Mesenchymal stem cell (in vitro differentiated cells and primary cell): ENCODE measurements at regions not wholly inside any gene's neighbourhood (a gene's known extent, or its start where the extent isn't known, plus 50 kb on each side); places are given as distances from the start of the nearest gene placed in this dataset. TPM values are rescaled to one million over a fixed set of nuclear protein-coding genes. Genes with fewer than 3 reads are reported as not detected.

Source experiments
- DNase-seq: peaks from one replicate; pipeline ENCODE4 v3.0.0-alpha.2; 2013
- H2AFZ ChIP-seq: one replicate; pipeline ENCODE4 v1.6.1; 2013; ENCODE audit warnings: low read depth, mild to moderate bottlenecking, control low read depth, inconsistent platforms, low read length, moderate library complexity
- H2AK5ac ChIP-seq: 2 replicates; pipeline ENCODE4 v1.6.1; 2013; ENCODE audit warnings: low read length, moderate library complexity, mild to moderate bottlenecking, inconsistent platforms; ENCODE audit not compliant: severe bottlenecking
- H2BK120ac ChIP-seq: one replicate; pipeline ENCODE4 v1.6.1; 2013; ENCODE audit warnings: low read depth, mild to moderate bottlenecking, inconsistent platforms, low read length, moderate library complexity
- H2BK12ac ChIP-seq, 2 experiments: one replicate each; pipeline ENCODE4 v1.6.1; 2013; ENCODE audit warnings: inconsistent platforms in 2 of 2, low read length in 2 of 2, mild to moderate bottlenecking in 2 of 2, moderate library complexity in 2 of 2, control low read depth in 1 of 2
- H2BK15ac ChIP-seq: one replicate; pipeline ENCODE4 v1.6.1; 2013; ENCODE audit warnings: mild to moderate bottlenecking, low read depth, inconsistent platforms; ENCODE audit not compliant: poor library complexity, severe bottlenecking
- H2BK5ac ChIP-seq: 2 replicates; pipeline ENCODE4 v1.6.1; 2013; ENCODE audit warnings: low read depth, mild to moderate bottlenecking, low read length, control low read depth, inconsistent platforms; ENCODE audit not compliant: poor library complexity, severe bottlenecking
- H3K14ac ChIP-seq, 2 experiments: one replicate each; pipeline ENCODE4 v1.6.1; 2013; ENCODE audit warnings: inconsistent platforms in 2 of 2, low read length in 2 of 2, control low read depth in 1 of 2, mild to moderate bottlenecking in 1 of 2, moderate library complexity in 1 of 2
- H3K18ac ChIP-seq, 2 experiments: one replicate each; pipeline ENCODE4 v1.6.1; 2013; ENCODE audit warnings: inconsistent platforms in 2 of 2, low read length in 2 of 2, control low read depth in 1 of 2, low read depth in 1 of 2, mild to moderate bottlenecking in 1 of 2
- H3K23ac ChIP-seq, 2 experiments: one replicate each; pipeline ENCODE4 v1.6.1; 2013; ENCODE audit warnings: inconsistent platforms in 2 of 2, low read length in 2 of 2, mild to moderate bottlenecking in 2 of 2, moderate library complexity in 2 of 2, control low read depth in 1 of 2
- H3K27ac ChIP-seq: 2 replicates; pipeline ENCODE4 v1.5.1; 2013; ENCODE audit warnings: mild to moderate bottlenecking, moderate library complexity, low read length, control low read depth, inconsistent platforms; ENCODE audit not compliant: poor library complexity, severe bottlenecking
- H3K27me3 ChIP-seq, 2 experiments: 2 replicates each; pipeline versions ENCODE4 v1.6.1 to v1.7.0; 2013; ENCODE audit warnings: low read length in 2 of 2, mild to moderate bottlenecking in 2 of 2, moderate library complexity in 2 of 2, control low read depth in 1 of 2, inconsistent platforms in 1 of 2; ENCODE audit not compliant: control insufficient read depth in 1 of 2, insufficient read depth in 1 of 2
- H3K36me3 ChIP-seq, 2 experiments: 2 replicates each; pipeline versions ENCODE4 v1.6.1 to v1.7.0; 2013; ENCODE audit warnings: low read length in 2 of 2, control low read depth in 1 of 2, inconsistent platforms in 1 of 2, low read depth in 1 of 2, mild to moderate bottlenecking in 1 of 2; ENCODE audit not compliant: insufficient read depth in 2 of 2, control insufficient read depth in 1 of 2
- H3K4ac ChIP-seq, 2 experiments: one replicate each; pipeline ENCODE4 v1.6.1; 2013; ENCODE audit warnings: inconsistent platforms in 2 of 2, low read length in 2 of 2, mild to moderate bottlenecking in 2 of 2, moderate library complexity in 2 of 2, control low read depth in 1 of 2, low read depth in 1 of 2
- H3K4me1 ChIP-seq: 2 replicates; pipeline ENCODE4 v1.6.1; 2013; ENCODE audit warnings: low read depth, low read length, control low read depth; ENCODE audit not compliant: control insufficient read depth, insufficient read depth
- H3K4me2 ChIP-seq: 2 replicates; pipeline ENCODE4 v1.6.1; 2013; ENCODE audit warnings: low read length, mild to moderate bottlenecking, inconsistent platforms; ENCODE audit not compliant: poor library complexity, severe bottlenecking
- H3K4me3 ChIP-seq, 2 experiments: 2 replicates each; pipeline versions ENCODE4 v1.5.1 to v1.7.0; 2013; ENCODE audit warnings: low read length in 2 of 2, mild to moderate bottlenecking in 2 of 2, control low read depth in 1 of 2, low read depth in 1 of 2; ENCODE audit not compliant: insufficient read depth in 1 of 2
- H3K79me1 ChIP-seq: replicated peaks from 2 replicates; pipeline ENCODE4 v1.6.1; 2013; ENCODE audit warnings: mild to moderate bottlenecking, control low read depth, low read length, inconsistent platforms; ENCODE audit not compliant: poor library complexity, severe bottlenecking
- H3K9ac ChIP-seq: 2 replicates; pipeline ENCODE4 v1.7.0; 2013; ENCODE audit warnings: mild to moderate bottlenecking, low read length, moderate library complexity
- H3K9me3 ChIP-seq: 2 replicates; pipeline ENCODE4 v1.7.0; 2013; ENCODE audit warnings: mild to moderate bottlenecking, low read length; ENCODE audit not compliant: control insufficient read depth
- H4K8ac ChIP-seq: one replicate; pipeline ENCODE4 v1.6.1; 2013; ENCODE audit warnings: inconsistent platforms, mild to moderate bottlenecking, low read length, moderate library complexity
- H4K91ac ChIP-seq: one replicate; pipeline ENCODE4 v1.6.1; 2013; ENCODE audit warnings: mild to moderate bottlenecking, low read length, inconsistent platforms
- WGBS: methylation state at CpG from one replicate; pipeline ENCODE4 v1.1.7; 2013; ENCODE audit warnings: mixed read lengths; 5-methylcytosine and 5-hydroxymethylcytosine counted together
- small RNA-seq: library from polyadenylated mRNA; stranded (forward); fragments of <200 nt; extraction: miRNeasy Mini kit (QIAGEN cat#:217004); gene quantifications from one replicate; pipeline ENCODE3, GENCODE V24; 2013; ENCODE audit warnings: low read depth

GRCh38 chr2:14577843-14578242 lies 54.7 kb upstream of the LRATD1 start:
- no peak overlapping the region for H3K23ac ChIP-seq
- H3K4me2 ChIP-seq = no peak overlapping the region
- H3K4me3 ChIP-seq = no peak overlapping the region
- no peak overlapping the region for H3K18ac ChIP-seq
- H3K27ac ChIP-seq = no peak overlapping the region
- H3K4ac ChIP-seq = no peak overlapping the region
- DNase-seq = no peak
- no peak overlapping the region for H4K8ac ChIP-seq
- no peak overlapping the region for H2BK5ac ChIP-seq
- H2BK15ac ChIP-seq = no peak overlapping the region
- no peak overlapping the region for H4K91ac ChIP-seq
- no peak overlapping the region for H2AK5ac ChIP-seq
- H3K27me3 ChIP-seq = no peaks in the 10 kb centered on the region
- H3K9ac ChIP-seq = no peak overlapping the region
- H3K36me3 ChIP-seq = no peaks in the 10 kb centered on the region
- 79% methylated on average over 3 of the region's 4 CpGs for WGBS
- H3K14ac ChIP-seq = no peak overlapping the region
- H3K79me1 ChIP-seq = no peaks in the 10 kb centered on the region
- H3K4me1 ChIP-seq = no peaks in the 10 kb centered on the region
- no peak overlapping the region for H2BK120ac ChIP-seq
- H3K9me3 ChIP-seq = no peaks in the 10 kb centered on the region
- H2BK12ac ChIP-seq = no peak overlapping the region
- no peak overlapping the region for H2AFZ ChIP-seq

Small RNAs in the stretch of these regions (small RNA-seq; reads per million reads assigned to genes)
- gene RF00017 (not detected), gene RNU6-1288P (not detected)
